ENCODE measurements at regions not wholly inside any gene's neighbourhood (a gene's known extent, or its start where the extent isn't known, plus 50 kb on each side); places are given as distances from the start of the nearest gene placed in this dataset.

- TF ChIP-seq, protein P1, sequence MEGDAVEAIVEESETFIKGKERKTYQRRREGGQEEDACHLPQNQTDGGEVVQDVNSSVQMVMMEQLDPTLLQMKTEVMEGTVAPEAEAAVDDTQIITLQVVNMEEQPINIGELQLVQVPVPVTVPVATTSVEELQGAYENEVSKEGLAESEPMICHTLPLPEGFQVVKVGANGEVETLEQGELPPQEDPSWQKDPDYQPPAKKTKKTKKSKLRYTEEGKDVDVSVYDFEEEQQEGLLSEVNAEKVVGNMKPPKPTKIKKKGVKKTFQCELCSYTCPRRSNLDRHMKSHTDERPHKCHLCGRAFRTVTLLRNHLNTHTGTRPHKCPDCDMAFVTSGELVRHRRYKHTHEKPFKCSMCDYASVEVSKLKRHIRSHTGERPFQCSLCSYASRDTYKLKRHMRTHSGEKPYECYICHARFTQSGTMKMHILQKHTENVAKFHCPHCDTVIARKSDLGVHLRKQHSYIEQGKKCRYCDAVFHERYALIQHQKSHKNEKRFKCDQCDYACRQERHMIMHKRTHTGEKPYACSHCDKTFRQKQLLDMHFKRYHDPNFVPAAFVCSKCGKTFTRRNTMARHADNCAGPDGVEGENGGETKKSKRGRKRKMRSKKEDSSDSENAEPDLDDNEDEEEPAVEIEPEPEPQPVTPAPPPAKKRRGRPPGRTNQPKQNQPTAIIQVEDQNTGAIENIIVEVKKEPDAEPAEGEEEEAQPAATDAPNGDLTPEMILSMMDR (IDR thresholded peaks at IDR 0.05), result no peak
- TF ChIP-seq POLR2AphosphoS5 (IDR thresholded peaks at IDR 0.05) (no peak), POLR2A (IDR thresholded peaks at IDR 0.05) (no peak)
Measured at GRCh38 chr13:58235454-58235853, 603.9 kb downstream of the PCDH17 start.

Measured in prostate gland (tissue), 2 donors.